ENCODE measurements at regions not wholly inside any gene's neighbourhood (a gene's known extent, or its start where the extent isn't known, plus 50 kb on each side); places are given as distances from the start of the nearest gene placed in this dataset.

DNA sequence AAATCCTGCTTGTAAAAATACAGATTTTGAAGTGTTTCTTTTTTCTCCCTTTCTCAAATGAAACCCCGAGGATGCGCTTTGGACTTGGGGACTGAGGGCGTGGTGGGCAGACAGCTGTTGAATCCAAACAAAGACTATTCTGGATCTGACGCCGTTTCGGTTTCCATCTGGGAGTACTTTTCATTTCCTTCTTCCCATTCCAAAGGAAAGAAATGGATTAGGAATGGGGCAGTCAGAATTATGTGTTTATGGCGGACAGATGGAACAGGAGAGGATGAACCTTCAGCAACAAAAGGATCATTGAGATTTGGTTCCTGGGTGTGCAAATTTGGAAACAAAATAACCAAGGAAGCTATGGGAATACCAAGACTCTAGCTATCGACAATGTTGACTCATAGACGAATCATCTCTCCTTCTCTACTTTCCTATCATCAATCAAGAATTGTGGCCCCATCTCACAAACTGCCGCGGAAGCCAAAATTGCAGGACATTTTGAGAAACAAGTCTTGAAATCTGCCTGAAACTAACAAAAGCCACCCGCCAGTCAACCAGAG is 300.6 kb downstream of the PARP8 start:
- Histone ChIP-seq H3K4me1 (peaks cover 56% of the 10 kb centered on the region), H3K36me3 (no peaks in the 10 kb centered on the region), H3K4me3 (peak overlapping the region; percentile 55), H3K27ac (no peak overlapping the region), H3K9me3 (no peaks in the 10 kb centered on the region), H3K27me3 (peaks cover 82% of the 10 kb centered on the region)
- DNase-seq (ENCODE audit: low spot score in 2 of 2) = no peak
- no peak for TF ChIP-seq POLR2AphosphoS5 (IDR thresholded peaks at IDR 0.05)
- TF ChIP-seq POLR2A (IDR thresholded peaks at IDR 0.05) = no peak
- TF ChIP-seq, protein P1, sequence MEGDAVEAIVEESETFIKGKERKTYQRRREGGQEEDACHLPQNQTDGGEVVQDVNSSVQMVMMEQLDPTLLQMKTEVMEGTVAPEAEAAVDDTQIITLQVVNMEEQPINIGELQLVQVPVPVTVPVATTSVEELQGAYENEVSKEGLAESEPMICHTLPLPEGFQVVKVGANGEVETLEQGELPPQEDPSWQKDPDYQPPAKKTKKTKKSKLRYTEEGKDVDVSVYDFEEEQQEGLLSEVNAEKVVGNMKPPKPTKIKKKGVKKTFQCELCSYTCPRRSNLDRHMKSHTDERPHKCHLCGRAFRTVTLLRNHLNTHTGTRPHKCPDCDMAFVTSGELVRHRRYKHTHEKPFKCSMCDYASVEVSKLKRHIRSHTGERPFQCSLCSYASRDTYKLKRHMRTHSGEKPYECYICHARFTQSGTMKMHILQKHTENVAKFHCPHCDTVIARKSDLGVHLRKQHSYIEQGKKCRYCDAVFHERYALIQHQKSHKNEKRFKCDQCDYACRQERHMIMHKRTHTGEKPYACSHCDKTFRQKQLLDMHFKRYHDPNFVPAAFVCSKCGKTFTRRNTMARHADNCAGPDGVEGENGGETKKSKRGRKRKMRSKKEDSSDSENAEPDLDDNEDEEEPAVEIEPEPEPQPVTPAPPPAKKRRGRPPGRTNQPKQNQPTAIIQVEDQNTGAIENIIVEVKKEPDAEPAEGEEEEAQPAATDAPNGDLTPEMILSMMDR (IDR thresholded peaks at IDR 0.05) = no peak
- no peak for TF ChIP-seq EP300 (IDR thresholded peaks at IDR 0.05)
- 14% methylated on average over 12 of the region's 12 CpGs for WGBS

DNA sequence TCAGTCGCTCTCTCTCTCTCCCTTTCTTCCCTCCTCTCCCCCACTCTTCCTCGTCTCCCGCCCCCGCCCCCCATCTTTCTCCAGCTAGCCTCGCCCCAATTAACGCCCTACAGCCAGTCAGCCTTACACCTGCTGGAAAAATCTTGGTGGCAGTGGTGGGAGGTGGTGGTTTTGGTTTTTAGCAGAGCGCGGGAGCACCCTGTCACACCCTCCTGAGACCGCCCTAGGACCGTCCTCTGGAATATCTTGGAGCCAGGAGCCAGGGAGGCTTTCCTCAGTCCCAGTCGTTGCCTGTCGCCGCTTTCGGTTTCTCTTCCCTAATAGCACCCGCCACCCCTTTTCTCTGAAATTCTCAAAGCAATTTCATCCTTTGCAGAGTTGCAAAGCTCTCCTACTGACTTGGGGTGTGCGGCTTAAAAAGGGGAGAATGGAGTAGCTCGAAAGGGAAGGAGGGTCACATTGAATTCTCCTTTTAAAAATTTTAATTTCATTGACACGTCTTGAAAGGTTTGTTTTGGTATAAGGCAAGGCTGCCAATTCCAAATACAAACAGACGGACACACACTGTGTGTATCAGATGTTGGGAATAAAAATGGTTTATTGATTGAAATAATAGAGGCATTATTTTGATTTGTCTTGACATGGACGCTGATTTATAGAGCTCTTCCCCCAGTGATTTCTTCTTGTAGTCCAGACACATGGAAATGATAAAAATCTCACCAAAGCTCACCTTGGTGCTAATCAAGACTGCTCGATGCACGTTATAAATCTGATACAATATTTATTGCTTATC is 301.3 kb downstream of the PARP8 start:
- Histone ChIP-seq H3K36me3 (no peaks in the 10 kb centered on the region), H3K27ac (no peak overlapping the region), H3K4me3 (peak overlapping the region; percentile 55), H3K9me3 (no peaks in the 10 kb centered on the region), H3K4me1 (peaks cover 55% of the 10 kb centered on the region), H3K27me3 (peaks cover 77% of the 10 kb centered on the region)
- DNase-seq (ENCODE audit: low spot score in 2 of 2) = no peak
- WGBS = 5% methylated on average over 22 of the region's 22 CpGs
- TF ChIP-seq EP300 (IDR thresholded peaks at IDR 0.05) = no peak
- TF ChIP-seq POLR2A (IDR thresholded peaks at IDR 0.05) = no peak
- TF ChIP-seq, protein P1 (IDR thresholded peaks at IDR 0.05) = no peak
- TF ChIP-seq POLR2AphosphoS5 (IDR thresholded peaks at IDR 0.05) = no peak

DNA sequence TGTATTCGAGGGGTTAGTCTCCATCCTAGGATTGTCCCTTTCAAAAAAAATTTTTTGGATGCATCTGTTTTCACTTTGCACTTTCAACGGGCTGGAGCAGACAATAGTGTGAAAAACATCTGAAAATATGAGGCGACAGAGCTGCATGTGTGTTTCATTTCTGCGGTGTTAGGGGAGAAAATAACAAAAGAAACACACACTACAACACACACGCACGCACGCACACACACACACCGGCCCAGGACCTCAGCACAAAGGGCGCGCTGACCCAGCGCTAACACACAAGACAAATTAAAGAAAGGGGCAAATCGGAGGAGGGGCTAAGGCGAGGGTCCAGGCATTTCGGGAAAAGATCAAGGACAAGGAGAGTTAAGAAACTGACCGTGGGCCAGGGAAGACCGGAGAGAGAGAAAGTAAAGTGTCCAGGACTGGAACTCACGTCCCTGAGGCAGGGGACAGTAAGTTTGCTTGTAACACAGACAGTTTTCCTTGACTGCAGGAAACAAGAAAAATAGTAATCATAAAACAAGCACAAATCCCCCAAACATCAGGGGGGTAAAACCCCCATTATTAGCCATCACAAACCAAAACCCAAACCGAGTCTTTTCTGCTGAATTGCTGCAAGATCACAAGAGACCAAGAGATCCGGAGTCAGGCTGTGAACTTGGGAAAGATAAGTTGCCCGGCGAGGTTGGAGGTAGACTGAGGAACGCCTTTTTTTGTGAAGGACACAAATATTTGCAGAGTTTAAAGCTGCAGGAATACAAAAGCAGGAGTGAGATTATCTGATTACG is 302.1 kb downstream of the PARP8 start:
- H3K36me3 ChIP-seq = no peaks in the 10 kb centered on the region
- WGBS = 19% methylated on average over 23 of the region's 23 CpGs

DNA sequence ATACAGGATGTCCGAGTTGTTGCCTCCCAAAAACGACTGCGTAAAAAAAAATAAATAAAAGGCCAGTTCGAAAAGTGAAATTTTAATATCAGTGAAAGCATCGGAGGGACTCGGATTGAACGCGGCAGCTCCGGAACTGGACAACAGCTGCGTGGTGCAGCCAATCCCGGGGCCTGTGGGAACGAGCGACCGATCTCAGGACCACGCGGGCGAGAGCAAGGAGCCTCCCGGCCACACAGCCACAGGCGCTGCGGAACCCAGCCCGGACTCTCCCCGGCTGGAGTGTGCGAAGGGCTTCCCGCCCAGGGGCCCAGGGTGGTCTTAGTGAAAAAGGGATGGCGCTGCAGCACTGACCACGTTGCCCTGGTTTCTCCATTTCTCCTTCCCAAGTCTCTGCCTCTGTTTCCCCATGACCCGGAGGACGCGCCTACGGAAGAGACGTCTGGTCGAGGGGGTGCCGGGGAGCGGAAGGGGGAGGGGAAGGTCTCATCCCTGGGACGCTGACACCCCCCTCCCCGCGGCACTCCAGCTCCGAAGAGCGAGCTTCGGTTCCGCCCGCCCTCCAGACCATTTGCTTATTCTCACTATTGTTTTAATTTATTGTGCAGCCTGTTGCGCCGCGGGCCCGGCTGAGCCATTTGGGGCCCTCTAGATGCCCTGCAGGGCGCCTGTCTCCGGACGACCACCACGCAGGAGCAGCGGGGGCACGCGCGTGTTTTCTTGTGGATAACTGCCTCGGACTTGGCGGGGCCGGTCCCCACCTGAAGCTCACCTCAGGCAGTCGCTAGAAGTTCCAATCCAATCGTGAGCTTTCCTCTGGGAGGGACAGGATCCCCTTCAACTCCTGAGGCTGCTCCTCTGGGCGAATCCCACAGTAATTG is 303.0 kb downstream of the PARP8 start:
- Histone ChIP-seq H3K4me1 (peaks cover 38% of the 10 kb centered on the region), H3K4me3 (peak overlapping the region; percentile 55), H3K27ac (no peak overlapping the region), H3K36me3 (no peaks in the 10 kb centered on the region), H3K27me3 (peaks cover 67% of the 10 kb centered on the region), H3K9me3 (no peaks in the 10 kb centered on the region)
- no peak for DNase-seq (ENCODE audit: low spot score in 2 of 2)
- 4% methylated on average over 60 of the region's 60 CpGs for WGBS
- TF ChIP-seq, protein P1 (IDR thresholded peaks at IDR 0.05) = no peak
- TF ChIP-seq POLR2A (IDR thresholded peaks at IDR 0.05) (no peak), POLR2AphosphoS5 (IDR thresholded peaks at IDR 0.05) (no peak), EP300 (IDR thresholded peaks at IDR 0.05) (no peak)

More for the DNA sequence above, 302.1 kb downstream of the PARP8 start:
- no peak for TF ChIP-seq POLR2A (IDR thresholded peaks at IDR 0.05)
- TF ChIP-seq, protein P1 (IDR thresholded peaks at IDR 0.05) = no peak
- no peak for TF ChIP-seq POLR2AphosphoS5 (IDR thresholded peaks at IDR 0.05)
- TF ChIP-seq EP300 (IDR thresholded peaks at IDR 0.05) = no peak
- Histone ChIP-seq H3K27ac (no peak overlapping the region), H3K9me3 (no peaks in the 10 kb centered on the region), H3K4me1 (peaks cover 47% of the 10 kb centered on the region), H3K4me3 (peak overlapping the region; percentile 55), H3K27me3 (peaks cover 76% of the 10 kb centered on the region)
- no peak for DNase-seq (ENCODE audit: low spot score in 2 of 2)

Data from suprapubic skin (tissue), 4 donors.